Fibroblast of lung (primary cell): ENCODE measurements at regions not wholly inside any gene's neighbourhood (a gene's known extent, or its start where the extent isn't known, plus 50 kb on each side); places are given as distances from the start of the nearest gene placed in this dataset.

ENCODE experiments used
- EZH2 ChIP-seq: IDR thresholded peaks from 2 replicates; pipeline ENCODE4 v1.5.1; 2012; ENCODE audit warnings: low read length, control low read depth, mild to moderate bottlenecking; ENCODE audit errors: missing control alignments
- TF ChIP-seq, protein P1 (sequence below), 2 donors: IDR thresholded peaks in 1 of 2; conservative IDR thresholded peaks in 1 of 2; 1 replicate in 1 of 2; 2 replicates in 1 of 2; pipeline ENCODE4 v1.5.1; 2011 to 2012; ENCODE audit warnings: low read length in 2 of 2, control low read depth in 1 of 2, inconsistent platforms in 1 of 2, low read depth in 1 of 2, mild to moderate bottlenecking in 1 of 2

DNA sequence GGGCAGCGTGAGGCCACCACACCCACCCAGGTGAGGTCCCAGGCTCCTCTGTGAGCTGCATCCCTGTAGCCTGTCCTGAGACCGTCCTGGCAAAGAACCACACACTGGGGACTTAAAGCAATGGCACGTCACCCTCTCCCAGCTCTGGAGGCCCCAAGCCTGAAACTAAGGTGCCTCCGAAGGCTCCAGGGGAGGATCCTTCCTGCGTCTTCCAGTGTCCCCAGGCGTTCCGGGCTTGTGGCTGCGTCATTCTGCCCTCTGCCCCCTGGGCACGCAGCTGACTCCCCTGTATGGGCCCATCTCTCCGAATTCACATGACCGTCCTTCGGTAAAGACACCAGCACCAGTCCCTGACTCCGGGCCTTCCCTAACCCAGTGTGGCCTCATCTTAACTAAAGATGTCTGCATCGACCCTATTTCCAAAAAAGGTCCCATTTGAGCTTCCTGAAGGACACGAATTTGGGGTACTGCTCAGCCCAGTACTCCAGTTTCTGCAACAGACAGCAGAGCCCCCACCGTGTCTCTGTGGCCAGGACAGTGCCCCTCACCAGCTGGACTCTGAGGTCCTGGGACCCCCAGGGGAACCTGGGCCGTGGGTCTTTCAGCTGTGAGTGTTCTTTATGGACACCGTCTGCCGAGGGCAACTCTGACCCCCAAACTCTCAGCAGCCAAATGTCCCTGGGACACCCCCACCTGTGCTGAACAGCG is 75.2 kb upstream of the CTDP1 start:
- TF ChIP-seq, protein P1, sequence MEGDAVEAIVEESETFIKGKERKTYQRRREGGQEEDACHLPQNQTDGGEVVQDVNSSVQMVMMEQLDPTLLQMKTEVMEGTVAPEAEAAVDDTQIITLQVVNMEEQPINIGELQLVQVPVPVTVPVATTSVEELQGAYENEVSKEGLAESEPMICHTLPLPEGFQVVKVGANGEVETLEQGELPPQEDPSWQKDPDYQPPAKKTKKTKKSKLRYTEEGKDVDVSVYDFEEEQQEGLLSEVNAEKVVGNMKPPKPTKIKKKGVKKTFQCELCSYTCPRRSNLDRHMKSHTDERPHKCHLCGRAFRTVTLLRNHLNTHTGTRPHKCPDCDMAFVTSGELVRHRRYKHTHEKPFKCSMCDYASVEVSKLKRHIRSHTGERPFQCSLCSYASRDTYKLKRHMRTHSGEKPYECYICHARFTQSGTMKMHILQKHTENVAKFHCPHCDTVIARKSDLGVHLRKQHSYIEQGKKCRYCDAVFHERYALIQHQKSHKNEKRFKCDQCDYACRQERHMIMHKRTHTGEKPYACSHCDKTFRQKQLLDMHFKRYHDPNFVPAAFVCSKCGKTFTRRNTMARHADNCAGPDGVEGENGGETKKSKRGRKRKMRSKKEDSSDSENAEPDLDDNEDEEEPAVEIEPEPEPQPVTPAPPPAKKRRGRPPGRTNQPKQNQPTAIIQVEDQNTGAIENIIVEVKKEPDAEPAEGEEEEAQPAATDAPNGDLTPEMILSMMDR (conservative IDR thresholded peaks at IDR 0.05 in 1 of 2, IDR thresholded peaks at IDR 0.05 in 1 of 2; ENCODE audit: low read depth in 1 of 2, low read length in 2 of 2): no peak
- no peak for TF ChIP-seq EZH2
